ENCODE measurements at regions not wholly inside any gene's neighbourhood (a gene's known extent, or its start where the extent isn't known, plus 50 kb on each side); places are given as distances from the start of the nearest gene placed in this dataset.

- no peak for TF ChIP-seq POLR2A (IDR thresholded peaks at IDR 0.05)
- TF ChIP-seq CTCF (IDR thresholded peaks at IDR 0.05) = no peak
These were observed 328.9 kb downstream of the ELAVL2 start for GRCh38 chr9:23497137-23497504.
